ENCODE measurements at regions not wholly inside any gene's neighbourhood (a gene's known extent, or its start where the extent isn't known, plus 50 kb on each side); places are given as distances from the start of the nearest gene placed in this dataset.

- intact Hi-C loops (cut with DNase I): no loop called here
- H3K36me3 ChIP-seq: no peaks in the 10 kb centered on the region
- H3K27me3 ChIP-seq: no peaks in the 10 kb centered on the region
- DNase-seq (no peak), FAIRE-seq (no peak), ATAC-seq (no peak)
- no peaks in the 10 kb centered on the region for H3K4me1 ChIP-seq
- no peaks in the 10 kb centered on the region for H3K9me3 ChIP-seq
- TF ChIP-seq CTCF (IDR thresholded peaks at IDR 0.05): no peak
- WGBS, 2 donors: 94 to 95% methylated on average over 5 of the region's 5 CpGs
- H3K27ac ChIP-seq: no peak overlapping the region
- no peak overlapping the region for H3K4me3 ChIP-seq
Observed at GRCh38 chr14:84988357-84988756, 541.6 kb upstream of the FLRT2 start.

- H3K4me1 ChIP-seq: no peaks in the 10 kb centered on the region
- no peaks in the 10 kb centered on the region for H3K36me3 ChIP-seq
- H3K27ac ChIP-seq: no peak overlapping the region
- no peak for DNase-seq
- H3K9me3 ChIP-seq: no peaks in the 10 kb centered on the region
- no peak for ATAC-seq
- no peak for TF ChIP-seq CTCF (IDR thresholded peaks at IDR 0.05)
- intact Hi-C loops (cut with DNase I): no loop called here
- 29% methylated on average over 1 of the region's 1 CpG for WGBS, 2 donors
- no peaks in the 10 kb centered on the region for H3K27me3 ChIP-seq
- no peak for FAIRE-seq
- no peak overlapping the region for H3K4me3 ChIP-seq
Observed at GRCh38 chr14:84991021-84991420, 538.9 kb upstream of the FLRT2 start.

- no peak for DNase-seq
- Histone ChIP-seq H3K36me3 (no peaks in the 10 kb centered on the region), H3K27ac (no peak overlapping the region), H3K4me3 (no peak overlapping the region), H3K9me3 (no peaks in the 10 kb centered on the region), H3K27me3 (no peaks in the 10 kb centered on the region), H3K4me1 (no peaks in the 10 kb centered on the region)
- intact Hi-C loops (cut with DNase I): no loop called here
- no peak for TF ChIP-seq CTCF (IDR thresholded peaks at IDR 0.05)
- no peak for ATAC-seq
- no peak for FAIRE-seq
Observed at GRCh38 chr14:84998216-84998615, 531.7 kb upstream of the FLRT2 start.

- H3K27me3 ChIP-seq: no peaks in the 10 kb centered on the region
- no peak for TF ChIP-seq CTCF (IDR thresholded peaks at IDR 0.05)
- no peaks in the 10 kb centered on the region for H3K36me3 ChIP-seq
- no peak for DNase-seq
- H3K27ac ChIP-seq: no peak overlapping the region
- ATAC-seq: no peak
- no peaks in the 10 kb centered on the region for H3K9me3 ChIP-seq
- FAIRE-seq: no peak
- H3K4me1 ChIP-seq: no peaks in the 10 kb centered on the region
- no peak overlapping the region for H3K4me3 ChIP-seq
- 74 to 88% methylated on average over 1 of the region's 1 CpG for WGBS, 2 donors
- intact Hi-C loops (cut with DNase I): no loop called here
Observed at GRCh38 chr14:85002846-85003245, 527.1 kb upstream of the FLRT2 start.

GRCh38 chr14:85003805-85004204 is 526.1 kb upstream of the FLRT2 start:
- Histone ChIP-seq H3K4me3 (no peak overlapping the region), H3K9me3 (no peaks in the 10 kb centered on the region), H3K4me1 (no peaks in the 10 kb centered on the region), H3K27me3 (no peaks in the 10 kb centered on the region), H3K27ac (no peak overlapping the region), H3K36me3 (no peaks in the 10 kb centered on the region)
- intact Hi-C loops (cut with DNase I): no loop called here
- ATAC-seq: no peak
- FAIRE-seq: no peak
- no peak for DNase-seq
- TF ChIP-seq CTCF (IDR thresholded peaks at IDR 0.05): no peak
